Posterior cingulate gyrus (tissue), 11 donors: ENCODE measurements at regions not wholly inside any gene's neighbourhood (a gene's known extent, or its start where the extent isn't known, plus 50 kb on each side); places are given as distances from the start of the nearest gene placed in this dataset.
"Not testable (repeated sequence)": the region's sequence is repeated elsewhere in the genome, so short reads cannot be mapped to it uniquely, and the experiment has no call there.

ENCODE experiments used
- DNase-seq, 10 donors: peaks; one replicate each; pipeline versions ENCODE4 v3.0.0 to v3.0.0-alpha.2; 2020 to 2021; ENCODE audit warnings: mixed read lengths in 3 of 10
- intact Hi-C: fragments of 100-400 bp; cut with DNase I; formaldehyde crosslinking; loops from one replicate; pipeline ENCODE4 v1.15.1; 2023

- intact Hi-C loops = no loop called here
- no peak for DNase-seq
These were observed 105.0 kb upstream of the PRSS3 start for GRCh38 chr9:33690143-33690933.

- DNase-seq = no peak
- intact Hi-C loops = no loop called here
These were observed 100.1 kb upstream of the PRSS3 start for GRCh38 chr9:33695299-33695698.

DNA sequence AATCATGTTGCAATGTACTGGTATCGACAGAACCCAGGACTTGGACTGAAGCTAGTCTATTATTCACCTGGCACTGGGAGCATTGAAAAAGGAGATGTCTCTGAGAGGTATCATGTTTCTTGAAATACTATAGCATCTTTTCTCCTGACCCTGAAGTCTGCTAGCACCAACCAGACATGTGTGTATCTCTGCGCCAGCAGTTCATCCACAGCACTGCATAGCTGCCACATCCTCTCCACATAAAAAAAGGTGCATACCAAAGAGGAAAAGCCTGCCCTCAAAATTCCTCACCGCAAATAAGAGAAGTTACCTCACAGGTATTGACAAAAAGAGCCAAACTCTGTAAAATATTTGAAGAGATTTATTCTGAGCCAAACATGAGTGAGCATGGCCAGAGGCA lies 99.5 kb upstream of the PRSS3 start:
- DNase-seq = no peak
- intact Hi-C loops = no loop called here

GRCh38 chr9:33697171-33697570 lies 98.2 kb upstream of the PRSS3 start:
- no peak for DNase-seq
- intact Hi-C loops = no loop called here

DNA sequence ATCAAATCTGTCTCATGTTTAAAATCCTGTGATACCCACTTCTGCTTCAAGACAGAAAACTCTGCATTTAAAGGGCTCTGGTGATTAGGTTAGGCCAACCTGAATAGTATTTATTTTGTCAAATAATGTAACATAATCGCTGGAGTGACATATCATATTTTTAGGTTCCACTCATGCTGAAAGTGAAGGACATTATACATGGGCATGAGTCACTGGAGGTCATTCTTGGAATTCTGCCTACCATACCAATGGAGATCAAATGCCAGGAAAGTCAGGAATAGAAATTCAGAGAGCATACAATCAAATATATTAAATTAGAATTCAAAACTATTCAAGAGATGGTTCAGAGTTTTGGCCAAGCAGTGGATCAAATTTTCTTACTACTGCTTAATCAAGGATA lies 97.1 kb upstream of the PRSS3 start:
- intact Hi-C loops = no loop called here
- DNase-seq = no peak

GRCh38 chr9:33700940-33701339 lies 94.4 kb upstream of the PRSS3 start:
- intact Hi-C loops, DNase-seq: not testable (repeated sequence)

GRCh38 chr9:33703430-33704102 lies 91.8 kb upstream of the PRSS3 start:
- intact Hi-C loops = no loop called here
- no peak for DNase-seq

- intact Hi-C loops, DNase-seq: not testable (repeated sequence)
These were observed 89.9 kb upstream of the PRSS3 start for GRCh38 chr9:33705440-33705839.

- intact Hi-C loops = no loop called here
- no peak for DNase-seq
These were observed 86.9 kb upstream of the PRSS3 start for GRCh38 chr9:33708441-33708840.

- DNase-seq = no peak
- intact Hi-C loops = no loop called here
These were observed 86.1 kb upstream of the PRSS3 start for GRCh38 chr9:33709269-33709668.

- intact Hi-C loops, DNase-seq: not testable (repeated sequence)
These were observed 83.9 kb upstream of the PRSS3 start for GRCh38 chr9:33711418-33711817.

DNA sequence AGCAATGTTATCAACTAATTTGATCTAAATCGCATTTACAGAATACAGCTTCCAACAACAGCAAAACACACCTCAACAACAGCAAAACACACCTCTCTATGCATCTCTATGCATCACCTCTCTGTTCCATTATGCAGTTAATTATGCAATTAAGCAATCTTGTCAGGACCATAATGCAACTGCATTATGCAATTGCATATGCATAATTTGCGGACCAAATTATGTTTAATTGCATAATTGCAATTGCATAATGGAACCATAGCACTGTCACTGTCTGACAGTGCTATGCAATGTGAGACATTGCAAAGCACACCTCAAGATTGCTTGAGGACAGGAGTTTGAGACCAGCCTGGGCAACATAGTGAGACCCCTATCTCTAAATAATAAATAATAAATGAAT lies 80.4 kb upstream of the PRSS3 start:
- intact Hi-C loops = no loop called here
- no peak for DNase-seq

- intact Hi-C loops = no loop called here
- DNase-seq = peak in 2 of 10 donors; percentile 64 to 79
These were observed 76.4 kb upstream of the PRSS3 start for GRCh38 chr9:33718987-33719386.

DNA sequence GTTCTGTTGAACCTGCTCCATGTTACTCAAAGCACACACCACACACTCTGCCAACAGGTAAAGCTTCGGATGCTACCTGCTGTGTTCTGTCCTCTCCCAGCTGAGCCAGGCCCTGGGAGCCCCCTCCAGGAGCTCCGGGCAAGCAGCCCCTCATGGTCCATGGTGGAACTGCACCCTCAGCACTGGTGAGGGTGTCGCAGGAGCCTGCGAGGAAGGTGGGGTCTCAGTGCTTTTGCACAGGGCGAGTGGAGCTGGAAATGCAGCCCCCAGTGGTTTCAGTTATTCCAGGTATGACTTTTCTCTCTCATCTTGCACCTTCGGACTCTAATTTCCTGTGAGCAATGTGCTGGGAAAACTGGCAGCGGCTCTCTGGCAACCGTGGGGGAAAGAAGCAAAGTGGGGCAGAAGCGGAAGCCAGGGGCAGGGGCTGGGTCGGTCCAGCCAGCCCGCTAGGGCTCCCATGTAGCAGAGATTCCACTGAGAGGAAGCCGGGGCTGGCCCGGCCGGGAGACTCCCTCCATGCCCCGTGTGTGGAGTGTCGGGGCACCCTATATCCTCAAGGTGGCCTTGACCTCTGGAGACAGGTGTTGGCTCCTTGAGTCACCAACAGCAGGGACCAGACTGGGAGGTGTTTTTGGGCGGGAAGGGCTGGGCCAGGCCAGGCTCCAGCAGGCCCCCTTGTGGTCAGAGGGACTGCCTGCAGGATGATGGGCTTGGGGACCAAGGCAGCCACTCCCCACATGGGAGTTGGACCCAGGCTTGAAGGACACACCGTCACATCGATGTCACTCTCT lies 75.6 kb upstream of the PRSS3 start:
- peak in 1 of 10 donors; percentile 78 for DNase-seq
- intact Hi-C loops = no loop called here

GRCh38 chr9:33721674-33722358 lies 73.5 kb upstream of the PRSS3 start:
- peak; percentile 63 to 97 (median 86) for DNase-seq
- intact Hi-C loops = loop anchor here (1.0 kb wide), 1 partner anchor 98 kb away; no protein-coding TSS in a partner anchor

DNA sequence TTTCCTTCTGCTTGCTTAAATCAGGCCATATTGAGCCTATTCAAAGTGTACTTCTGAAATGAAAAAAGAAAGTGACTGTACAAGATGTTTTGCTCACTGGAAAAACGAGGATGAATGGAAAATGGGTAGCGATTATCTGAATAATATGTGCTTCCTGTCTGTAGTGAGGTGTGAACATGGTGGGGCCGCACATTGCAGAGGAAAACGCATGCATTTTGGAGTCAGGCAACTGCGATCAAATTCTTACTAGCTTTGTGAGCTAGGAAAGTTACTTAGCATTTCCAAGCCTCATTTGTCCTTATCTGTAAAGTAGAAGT lies 73.0 kb upstream of the PRSS3 start:
- intact Hi-C loops = loop anchor here (1.0 kb wide), 1 partner anchor 98 kb away; no protein-coding TSS in a partner anchor
- DNase-seq = no peak

DNA sequence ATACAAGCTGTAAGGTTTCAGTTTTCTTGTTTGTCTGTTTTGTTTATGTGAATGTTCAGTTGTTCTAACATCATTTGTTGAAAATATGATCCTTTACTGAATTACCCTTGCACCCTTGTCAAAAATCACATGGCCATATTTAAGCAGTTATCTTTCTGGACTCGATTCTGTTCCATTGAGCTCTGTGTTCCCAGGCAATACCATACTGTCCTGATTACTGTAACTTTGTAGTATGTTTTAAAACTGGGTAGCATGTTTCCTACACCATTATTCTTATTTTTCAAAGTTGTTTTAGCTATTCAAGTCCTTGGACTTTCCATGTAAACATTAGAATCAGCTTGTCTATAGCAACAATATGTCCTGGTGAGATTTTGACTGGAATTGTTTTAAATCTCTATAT lies 66.7 kb upstream of the PRSS3 start:
- DNase-seq = no peak
- intact Hi-C loops = no loop called here

GRCh38 chr9:33731142-33731541 lies 64.2 kb upstream of the PRSS3 start:
- intact Hi-C loops = no loop called here
- DNase-seq = no peak

DNA sequence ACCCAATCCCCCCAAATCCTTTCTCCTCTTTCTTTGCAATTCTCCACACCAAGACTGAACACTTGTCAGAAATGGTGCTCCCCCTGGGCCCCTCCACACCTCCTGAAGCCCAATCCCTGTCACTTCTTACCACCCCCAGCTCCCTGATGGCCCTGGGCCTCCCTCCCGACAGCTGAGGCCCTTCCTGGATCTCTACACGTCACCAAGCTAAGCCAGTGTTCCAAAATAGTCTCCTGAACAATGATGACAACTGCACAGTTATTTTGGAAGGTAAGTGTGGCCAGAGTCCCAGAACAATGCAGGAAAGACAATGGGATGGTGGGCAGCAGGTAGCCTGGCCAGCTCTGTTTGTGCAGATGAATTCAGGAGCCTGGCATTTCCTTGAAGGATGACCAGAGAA lies 63.7 kb upstream of the PRSS3 start:
- no peak for DNase-seq
- intact Hi-C loops = no loop called here

- DNase-seq, intact Hi-C loops: not testable (repeated sequence)
These were observed 61.0 kb upstream of the PRSS3 start for GRCh38 chr9:33734247-33734940.
